HepG2 (cell line): ENCODE measurements at regions not wholly inside any gene's neighbourhood (a gene's known extent, or its start where the extent isn't known, plus 50 kb on each side); places are given as distances from the start of the nearest gene placed in this dataset.

Experiments used
- ADNP ChIP-seq: sonication (generic); formaldehyde crosslinking; IDR thresholded peaks from 2 replicates; pipeline ENCODE4 v1.4.0; 2020; ENCODE audit warnings: missing genetic modification reagents
- BORCS8-MEF2B ChIP-seq: sonication (generic); formaldehyde crosslinking; IDR thresholded peaks from 2 replicates; pipeline ENCODE4 v1.8.0; 2022; ENCODE audit warnings: mild to moderate bottlenecking, missing genetic modification reagents
- EED ChIP-seq: sonication (generic); formaldehyde crosslinking; IDR thresholded peaks from 2 replicates; pipeline ENCODE4 v1.5.0; 2020; ENCODE audit warnings: mild to moderate bottlenecking, missing genetic modification reagents
- GLI4 ChIP-seq: sonication (generic); formaldehyde crosslinking; IDR thresholded peaks from 2 replicates; pipeline ENCODE4 v1.5.1; 2020; ENCODE audit warnings: missing genetic modification reagents, mild to moderate bottlenecking, moderate library complexity, borderline replicate concordance
- HOXA7 ChIP-seq: sonication (generic); formaldehyde crosslinking; IDR thresholded peaks from 2 replicates; pipeline ENCODE4 v1.8.1; 2022; ENCODE audit warnings: mild to moderate bottlenecking, missing genetic modification reagents, moderate library complexity
- ISL2 ChIP-seq: sonication (generic); formaldehyde crosslinking; IDR thresholded peaks from 2 replicates; pipeline ENCODE4 v1.5.0; 2020; ENCODE audit warnings: missing genetic modification reagents
- POLR2A ChIP-seq, 2 experiments: IDR thresholded peaks; 2 replicates each; pipeline ENCODE4 v1.6.1; 2011; ENCODE audit warnings: low read depth in 2 of 2, low read length in 2 of 2, mild to moderate bottlenecking in 1 of 2, moderate library complexity in 1 of 2; ENCODE audit not compliant: insufficient read depth in 1 of 2
- SALL1 ChIP-seq: sonication (generic); formaldehyde crosslinking; IDR thresholded peaks from 2 replicates; pipeline ENCODE4 v1.8.0; 2022; ENCODE audit warnings: mild to moderate bottlenecking, missing genetic modification reagents
- ZEB1 ChIP-seq: IDR thresholded peaks from 2 replicates; pipeline ENCODE4 v1.6.1; 2012; ENCODE audit warnings: mild to moderate bottlenecking, low read depth, inconsistent platforms; ENCODE audit not compliant: insufficient replicate concordance
- ZKSCAN5 ChIP-seq: sonication (generic); formaldehyde crosslinking; IDR thresholded peaks from 2 replicates; pipeline ENCODE4 v1.5.1; 2020; ENCODE audit warnings: mild to moderate bottlenecking, missing genetic modification reagents
- ZNF138 ChIP-seq: sonication (generic); formaldehyde crosslinking; IDR thresholded peaks from 2 replicates; pipeline ENCODE4 v1.5.0; 2020; ENCODE audit warnings: mild to moderate bottlenecking, low read depth, missing genetic modification reagents
- ZNF180 ChIP-seq: sonication (generic); formaldehyde crosslinking; IDR thresholded peaks from 2 replicates; pipeline ENCODE4 v1.4.0; 2020; ENCODE audit warnings: low read depth, missing genetic modification reagents, borderline replicate concordance
- ZNF296 ChIP-seq: sonication (generic); formaldehyde crosslinking; conservative IDR thresholded peaks from 2 replicates; pipeline ENCODE4 v1.5.0; 2020; ENCODE audit warnings: mild to moderate bottlenecking, missing genetic modification reagents
- ZNF510 ChIP-seq: sonication (generic); formaldehyde crosslinking; IDR thresholded peaks from 2 replicates; pipeline ENCODE4 v1.4.0; 2020; ENCODE audit warnings: low read depth, mild to moderate bottlenecking, missing genetic modification reagents
- ZNF629 ChIP-seq: sonication (generic); formaldehyde crosslinking; conservative IDR thresholded peaks from 2 replicates; pipeline ENCODE4 v1.5.0; 2020; ENCODE audit warnings: missing genetic modification reagents
- TF ChIP-seq, protein P1 (sequence below): IDR thresholded peaks from 2 replicates; pipeline ENCODE4 v1.6.1; 2016; ENCODE audit warnings: low read depth, missing genetic modification reagents, missing compliant biosample characterization
- TF ChIP-seq, protein P2 (sequence below): sonication (generic); formaldehyde crosslinking; IDR thresholded peaks from 2 replicates; pipeline ENCODE4 v1.8.0; 2023; ENCODE audit warnings: mild to moderate bottlenecking, missing genetic modification reagents
- TF ChIP-seq, protein P3 (sequence below): sonication (generic); formaldehyde crosslinking; IDR thresholded peaks from 2 replicates; pipeline ENCODE4 v1.8.0; 2022; ENCODE audit warnings: missing genetic modification reagents, mild to moderate bottlenecking, borderline replicate concordance
- TF ChIP-seq, protein P4 (sequence below): IDR thresholded peaks from 2 replicates; pipeline ENCODE4 v1.6.1; 2016; ENCODE audit warnings: missing biosample characterization, missing genetic modification reagents, low read depth

DNA sequence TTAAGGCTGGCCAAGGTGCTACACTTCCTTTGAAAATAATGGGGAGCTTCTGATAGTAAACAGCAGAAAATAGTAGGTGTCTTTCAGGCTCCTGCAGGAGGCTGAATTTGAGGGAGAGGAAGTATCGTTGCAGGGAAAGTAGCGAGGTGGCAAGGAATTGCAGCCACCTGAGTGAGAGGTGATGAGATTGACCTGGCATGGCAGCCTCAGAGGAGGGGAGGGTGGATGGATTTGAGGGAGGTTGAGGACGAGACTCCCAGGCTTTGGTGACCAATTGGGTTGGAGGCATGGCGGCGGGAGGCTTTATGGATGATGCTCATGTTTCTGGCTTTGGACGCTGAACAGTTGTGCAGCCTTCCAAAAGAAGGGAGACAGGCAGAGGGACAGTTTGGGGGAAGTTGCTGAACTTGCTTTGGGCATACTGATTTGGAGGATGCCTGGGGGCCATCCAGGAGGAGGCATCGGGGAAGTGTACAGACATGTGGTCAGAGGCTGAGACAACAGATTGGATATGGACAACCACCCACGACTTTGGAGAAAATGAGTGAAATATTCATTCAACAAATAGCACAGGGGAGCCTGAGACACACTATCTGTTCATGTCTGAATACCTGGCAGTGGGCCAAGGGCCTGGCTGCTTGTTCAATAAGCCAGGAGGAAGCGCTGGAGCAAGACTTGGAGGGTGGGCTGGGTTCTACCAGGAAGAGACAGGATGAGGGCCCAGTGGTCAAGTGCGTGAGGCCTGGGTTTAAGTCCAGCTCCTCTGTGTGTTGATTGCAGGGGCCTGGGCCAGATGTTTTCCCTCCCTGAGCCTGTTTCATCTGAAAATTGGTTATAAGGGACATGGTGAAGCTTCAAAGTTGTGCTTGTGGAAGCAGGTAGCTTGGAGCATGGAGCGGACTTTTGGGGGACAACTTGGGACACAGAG lies 113.2 kb downstream of the CEBPB start (continued):
- TF ChIP-seq, protein P1, sequence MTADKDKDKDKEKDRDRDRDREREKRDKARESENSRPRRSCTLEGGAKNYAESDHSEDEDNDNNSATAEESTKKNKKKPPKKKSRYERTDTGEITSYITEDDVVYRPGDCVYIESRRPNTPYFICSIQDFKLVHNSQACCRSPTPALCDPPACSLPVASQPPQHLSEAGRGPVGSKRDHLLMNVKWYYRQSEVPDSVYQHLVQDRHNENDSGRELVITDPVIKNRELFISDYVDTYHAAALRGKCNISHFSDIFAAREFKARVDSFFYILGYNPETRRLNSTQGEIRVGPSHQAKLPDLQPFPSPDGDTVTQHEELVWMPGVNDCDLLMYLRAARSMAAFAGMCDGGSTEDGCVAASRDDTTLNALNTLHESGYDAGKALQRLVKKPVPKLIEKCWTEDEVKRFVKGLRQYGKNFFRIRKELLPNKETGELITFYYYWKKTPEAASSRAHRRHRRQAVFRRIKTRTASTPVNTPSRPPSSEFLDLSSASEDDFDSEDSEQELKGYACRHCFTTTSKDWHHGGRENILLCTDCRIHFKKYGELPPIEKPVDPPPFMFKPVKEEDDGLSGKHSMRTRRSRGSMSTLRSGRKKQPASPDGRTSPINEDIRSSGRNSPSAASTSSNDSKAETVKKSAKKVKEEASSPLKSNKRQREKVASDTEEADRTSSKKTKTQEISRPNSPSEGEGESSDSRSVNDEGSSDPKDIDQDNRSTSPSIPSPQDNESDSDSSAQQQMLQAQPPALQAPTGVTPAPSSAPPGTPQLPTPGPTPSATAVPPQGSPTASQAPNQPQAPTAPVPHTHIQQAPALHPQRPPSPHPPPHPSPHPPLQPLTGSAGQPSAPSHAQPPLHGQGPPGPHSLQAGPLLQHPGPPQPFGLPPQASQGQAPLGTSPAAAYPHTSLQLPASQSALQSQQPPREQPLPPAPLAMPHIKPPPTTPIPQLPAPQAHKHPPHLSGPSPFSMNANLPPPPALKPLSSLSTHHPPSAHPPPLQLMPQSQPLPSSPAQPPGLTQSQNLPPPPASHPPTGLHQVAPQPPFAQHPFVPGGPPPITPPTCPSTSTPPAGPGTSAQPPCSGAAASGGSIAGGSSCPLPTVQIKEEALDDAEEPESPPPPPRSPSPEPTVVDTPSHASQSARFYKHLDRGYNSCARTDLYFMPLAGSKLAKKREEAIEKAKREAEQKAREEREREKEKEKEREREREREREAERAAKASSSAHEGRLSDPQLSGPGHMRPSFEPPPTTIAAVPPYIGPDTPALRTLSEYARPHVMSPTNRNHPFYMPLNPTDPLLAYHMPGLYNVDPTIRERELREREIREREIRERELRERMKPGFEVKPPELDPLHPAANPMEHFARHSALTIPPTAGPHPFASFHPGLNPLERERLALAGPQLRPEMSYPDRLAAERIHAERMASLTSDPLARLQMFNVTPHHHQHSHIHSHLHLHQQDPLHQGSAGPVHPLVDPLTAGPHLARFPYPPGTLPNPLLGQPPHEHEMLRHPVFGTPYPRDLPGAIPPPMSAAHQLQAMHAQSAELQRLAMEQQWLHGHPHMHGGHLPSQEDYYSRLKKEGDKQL (CRISPR knock-in tag): no peak
- TF ChIP-seq, protein P2, sequence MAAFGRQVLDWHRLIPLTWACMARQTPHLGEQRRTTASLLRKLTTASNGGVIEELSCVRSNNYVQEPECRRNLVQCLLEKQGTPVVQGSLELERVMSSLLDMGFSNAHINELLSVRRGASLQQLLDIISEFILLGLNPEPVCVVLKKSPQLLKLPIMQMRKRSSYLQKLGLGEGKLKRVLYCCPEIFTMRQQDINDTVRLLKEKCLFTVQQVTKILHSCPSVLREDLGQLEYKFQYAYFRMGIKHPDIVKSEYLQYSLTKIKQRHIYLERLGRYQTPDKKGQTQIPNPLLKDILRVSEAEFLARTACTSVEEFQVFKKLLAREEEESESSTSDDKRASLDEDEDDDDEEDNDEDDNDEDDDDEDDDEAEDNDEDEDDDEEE (CRISPR knock-in tag): peak; percentile 80; the same call in 1 of the 2 replicates
- TF ChIP-seq, protein P3, sequence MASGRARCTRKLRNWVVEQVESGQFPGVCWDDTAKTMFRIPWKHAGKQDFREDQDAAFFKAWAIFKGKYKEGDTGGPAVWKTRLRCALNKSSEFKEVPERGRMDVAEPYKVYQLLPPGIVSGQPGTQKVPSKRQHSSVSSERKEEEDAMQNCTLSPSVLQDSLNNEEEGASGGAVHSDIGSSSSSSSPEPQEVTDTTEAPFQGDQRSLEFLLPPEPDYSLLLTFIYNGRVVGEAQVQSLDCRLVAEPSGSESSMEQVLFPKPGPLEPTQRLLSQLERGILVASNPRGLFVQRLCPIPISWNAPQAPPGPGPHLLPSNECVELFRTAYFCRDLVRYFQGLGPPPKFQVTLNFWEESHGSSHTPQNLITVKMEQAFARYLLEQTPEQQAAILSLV (CRISPR knock-in tag): peak; percentile 78; the same call in 1 of the 2 replicates
- TF ChIP-seq ZNF296 (no peak), EED (CRISPR knock-in tag) (peak; percentile 80; the same call in 1 of the 2 replicates), ISL2 (CRISPR knock-in tag) (peak; percentile 9; the same call in 1 of the 2 replicates), ZNF510 (0 out of 2 replicates have a peak, but pooled peaks have one; percentile 8), ZKSCAN5 (CRISPR knock-in tag) (0 out of 2 replicates have a peak, but pooled peaks have one; percentile 45), SALL1 (CRISPR knock-in tag) (peak; percentile 82), BORCS8-MEF2B (CRISPR knock-in tag) (peak; percentile 52; the same call in 1 of the 2 replicates), ZNF180 (CRISPR knock-in tag) (no peak), ZEB1 (peak; percentile 21), ZNF629 (CRISPR knock-in tag) (peak; percentile 9; the same call in 1 of the 2 replicates), POLR2A (IDR thresholded peaks at IDR 0.05; ENCODE audit: insufficient read depth in 1 of 2, low read depth in 2 of 2, low read length in 2 of 2) (peak in 1 of 2 experiments; percentile 42; a peak in 1 of 4 replicates), ADNP (0 out of 2 replicates have a peak, but pooled peaks have one; percentile 10), GLI4 (CRISPR knock-in tag) (no peak), HOXA7 (CRISPR knock-in tag) (no peak), ZNF138 (CRISPR knock-in tag) (0 out of 2 replicates have a peak, but pooled peaks have one; percentile 92)
- TF ChIP-seq, protein P4, sequence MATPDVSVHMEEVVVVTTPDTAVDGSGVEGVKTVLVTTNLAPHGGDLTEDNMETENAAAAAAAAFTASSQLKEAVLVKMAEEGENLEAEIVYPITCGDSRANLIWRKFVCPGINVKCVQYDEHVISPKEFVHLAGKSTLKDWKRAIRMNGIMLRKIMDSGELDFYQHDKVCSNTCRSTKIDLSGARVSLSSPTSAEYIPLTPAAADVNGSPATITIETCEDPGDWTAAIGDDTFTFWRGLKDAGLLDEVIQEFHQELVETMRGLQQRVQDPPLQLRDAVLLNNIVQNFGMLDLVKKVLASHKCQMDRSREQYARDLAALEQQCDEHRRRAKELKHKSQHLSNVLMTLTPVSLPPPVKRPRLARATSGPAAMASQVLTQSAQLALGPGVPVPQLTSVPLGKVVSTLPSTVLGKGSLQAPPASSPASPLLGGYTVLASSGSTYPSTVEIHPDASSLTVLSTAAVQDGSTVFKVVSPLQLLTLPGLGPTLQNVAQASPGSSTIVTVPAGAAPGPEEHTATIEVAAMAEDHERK (CRISPR knock-in tag): no peak
